ENCODE measurements at regions not wholly inside any gene's neighbourhood (a gene's known extent, or its start where the extent isn't known, plus 50 kb on each side); places are given as distances from the start of the nearest gene placed in this dataset.
"Not testable (repeated sequence)": the region's sequence is repeated elsewhere in the genome, so short reads cannot be mapped to it uniquely, and the experiment has no call there.

DNA sequence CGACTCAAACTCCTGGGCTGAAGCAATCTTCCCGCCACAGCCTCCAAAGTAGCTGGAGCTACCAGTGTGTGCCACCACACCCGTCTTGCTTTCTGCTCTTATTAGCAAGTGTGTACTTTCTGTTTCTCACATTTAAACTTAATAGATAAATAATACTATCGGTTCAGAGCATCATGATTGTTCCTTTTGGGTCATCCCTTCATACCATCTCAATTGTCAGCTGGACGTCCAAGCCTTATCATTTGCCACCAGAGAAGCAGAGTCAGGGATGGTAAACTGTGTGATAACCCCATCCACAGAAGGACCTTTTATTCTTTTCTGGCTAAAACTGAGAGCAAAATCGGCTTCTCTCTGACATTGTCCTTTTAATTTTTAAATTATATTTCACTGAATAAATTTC lies 279.8 kb upstream of the GOT2 start:
- BruUV-seq (replicated peaks): no TSS peak
- no peaks in the 10 kb centered on the region for H4K20me1 ChIP-seq (ENCODE audit: insufficient read depth)
- H3K4me2 ChIP-seq: no peak overlapping the region
- intact Hi-C loops (cut with micrococcal nuclease; ENCODE audit: unreplicated experiment): no loop called here
- no peak overlapping the region for H3K27ac ChIP-seq
- no peaks in the 10 kb centered on the region for H3K4me1 ChIP-seq (replicated peaks; ENCODE audit: insufficient read depth)
- H3K9me3 ChIP-seq (ENCODE audit: insufficient read depth, low read depth): no peaks in the 10 kb centered on the region
- TF ChIP-seq CTCF (conservative IDR thresholded peaks at IDR 0.05) (no peak), EZH2 (IDR thresholded peaks at IDR 0.05; ENCODE audit: low read depth) (no peak)
- 0 out of 2 replicates have a peak, but pooled peaks cover 6% of the 10 kb centered on the region for H3K27me3 ChIP-seq (ENCODE audit: insufficient read depth, low read depth)
- no peaks in the 10 kb centered on the region for H3K9me2 ChIP-seq (ENCODE audit: insufficient read depth)
- CTCF ChIA-PET: no interaction called here
- H3K4me3 ChIP-seq: no peak overlapping the region
- H3K79me2 ChIP-seq (ENCODE audit: low read depth): no peaks in the 10 kb centered on the region
- H3F3A ChIP-seq (ENCODE audit: insufficient read depth, low read depth): no peaks in the 10 kb centered on the region
- H3K36me3 ChIP-seq (ENCODE audit: low read depth): no peaks in the 10 kb centered on the region
- no peak overlapping the region for H2AFZ ChIP-seq
- POLR2A ChIA-PET (ENCODE audit: unreplicated experiment): no interaction called here
- DNase-seq: no peak

- no peak overlapping the region for H3K4me2 ChIP-seq
- no peak overlapping the region for H3K4me3 ChIP-seq
- H3K79me2 ChIP-seq (ENCODE audit: low read depth): no peaks in the 10 kb centered on the region
- no peaks in the 10 kb centered on the region for H3K9me2 ChIP-seq (ENCODE audit: insufficient read depth)
- intact Hi-C loops (cut with micrococcal nuclease; ENCODE audit: unreplicated experiment): no loop called here
- DNase-seq: no peak
- H4K20me1 ChIP-seq (ENCODE audit: insufficient read depth): no peaks in the 10 kb centered on the region
- H3F3A ChIP-seq (ENCODE audit: insufficient read depth, low read depth): no peaks in the 10 kb centered on the region
- no peak for TF ChIP-seq CTCF (conservative IDR thresholded peaks at IDR 0.05)
- no peak for TF ChIP-seq EZH2 (IDR thresholded peaks at IDR 0.05; ENCODE audit: low read depth)
- H3K27ac ChIP-seq: no peak overlapping the region
- no peaks in the 10 kb centered on the region for H3K9me3 ChIP-seq (ENCODE audit: insufficient read depth, low read depth)
- no peaks in the 10 kb centered on the region for H3K4me1 ChIP-seq (replicated peaks; ENCODE audit: insufficient read depth)
- ChIA-PET POLR2A (ENCODE audit: unreplicated experiment) (no interaction called here), CTCF (no interaction called here)
- H3K36me3 ChIP-seq (ENCODE audit: low read depth): no peaks in the 10 kb centered on the region
- H2AFZ ChIP-seq: no peak overlapping the region
- no TSS peak for BruUV-seq (replicated peaks)
- 0 out of 2 replicates have a peak, but pooled peaks cover 7% of the 10 kb centered on the region for H3K27me3 ChIP-seq (ENCODE audit: insufficient read depth, low read depth)
Measured at GRCh38 chr16:58999762-59000161, 265.6 kb upstream of the GOT2 start.

GRCh38 chr16:58992755-58993154 lies 258.6 kb upstream of the GOT2 start:
- H3K9me2 ChIP-seq (ENCODE audit: insufficient read depth); H3K36me3 ChIP-seq (ENCODE audit: low read depth); H3K27me3 ChIP-seq (ENCODE audit: insufficient read depth, low read depth); H3F3A ChIP-seq (ENCODE audit: insufficient read depth, low read depth); POLR2A ChIA-PET (ENCODE audit: unreplicated experiment); CTCF ChIA-PET; H3K27ac ChIP-seq; H3K4me2 ChIP-seq; H2AFZ ChIP-seq; BruUV-seq (replicated peaks); H4K20me1 ChIP-seq (ENCODE audit: insufficient read depth); H3K4me3 ChIP-seq; DNase-seq; H3K4me1 ChIP-seq (replicated peaks; ENCODE audit: insufficient read depth); intact Hi-C loops (cut with micrococcal nuclease; ENCODE audit: unreplicated experiment); H3K9me3 ChIP-seq (ENCODE audit: insufficient read depth, low read depth); H3K79me2 ChIP-seq (ENCODE audit: low read depth): not testable (repeated sequence)

DNA sequence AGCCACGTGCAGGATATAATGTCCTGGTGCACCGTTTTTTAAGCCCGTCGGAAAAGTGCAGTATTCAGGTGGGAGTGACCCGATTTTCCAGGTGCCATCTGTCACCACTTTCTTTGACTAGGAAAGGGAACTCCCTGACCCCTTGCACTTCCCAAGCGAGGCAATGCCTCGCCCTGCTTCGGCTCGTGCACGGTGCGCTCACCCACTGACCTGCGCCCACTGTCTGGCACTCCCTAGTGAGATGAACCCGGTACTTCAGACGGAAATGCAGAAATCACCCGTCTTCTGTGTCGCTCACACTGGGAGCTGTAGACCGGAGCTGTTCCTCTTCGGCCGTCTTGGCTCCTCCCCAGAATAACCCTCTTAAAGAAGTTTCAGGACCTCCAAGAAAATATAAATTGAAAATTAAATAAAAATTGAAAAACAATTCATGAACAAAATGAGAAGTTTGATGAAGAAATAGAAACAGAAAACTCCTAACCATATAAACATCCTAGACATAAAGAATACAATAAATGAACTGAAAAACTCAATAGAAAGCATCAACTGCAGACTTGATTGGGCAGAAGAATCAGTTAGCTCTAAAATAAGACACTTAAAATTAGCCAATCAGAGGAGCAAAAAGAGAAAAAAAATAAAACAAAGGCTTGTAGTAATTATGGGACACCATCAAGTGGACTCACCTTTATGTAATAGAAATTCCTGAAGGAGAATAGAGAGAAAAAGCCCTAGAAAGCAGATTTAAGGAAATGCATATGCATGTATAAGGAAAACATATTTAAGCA lies 249.3 kb upstream of the GOT2 start:
- H3K27ac ChIP-seq; H3K4me1 ChIP-seq (replicated peaks; ENCODE audit: insufficient read depth); H3K9me3 ChIP-seq (ENCODE audit: insufficient read depth, low read depth); POLR2A ChIA-PET (ENCODE audit: unreplicated experiment); H3K4me2 ChIP-seq; DNase-seq; CTCF ChIA-PET; H2AFZ ChIP-seq; BruUV-seq (replicated peaks); intact Hi-C loops (cut with micrococcal nuclease; ENCODE audit: unreplicated experiment); H3K36me3 ChIP-seq (ENCODE audit: low read depth); H3K27me3 ChIP-seq (ENCODE audit: insufficient read depth, low read depth); H3K4me3 ChIP-seq; H3K79me2 ChIP-seq (ENCODE audit: low read depth); H3F3A ChIP-seq (ENCODE audit: insufficient read depth, low read depth); H3K9me2 ChIP-seq (ENCODE audit: insufficient read depth); H4K20me1 ChIP-seq (ENCODE audit: insufficient read depth): not testable (repeated sequence)

All from PC-9 (cell line).